ENCODE measurements at regions not wholly inside any gene's neighbourhood (a gene's known extent, or its start where the extent isn't known, plus 50 kb on each side); places are given as distances from the start of the nearest gene placed in this dataset.
A peak's percentile ranks its signal among the peaks of the same experiment; 100 is the strongest.

DNA sequence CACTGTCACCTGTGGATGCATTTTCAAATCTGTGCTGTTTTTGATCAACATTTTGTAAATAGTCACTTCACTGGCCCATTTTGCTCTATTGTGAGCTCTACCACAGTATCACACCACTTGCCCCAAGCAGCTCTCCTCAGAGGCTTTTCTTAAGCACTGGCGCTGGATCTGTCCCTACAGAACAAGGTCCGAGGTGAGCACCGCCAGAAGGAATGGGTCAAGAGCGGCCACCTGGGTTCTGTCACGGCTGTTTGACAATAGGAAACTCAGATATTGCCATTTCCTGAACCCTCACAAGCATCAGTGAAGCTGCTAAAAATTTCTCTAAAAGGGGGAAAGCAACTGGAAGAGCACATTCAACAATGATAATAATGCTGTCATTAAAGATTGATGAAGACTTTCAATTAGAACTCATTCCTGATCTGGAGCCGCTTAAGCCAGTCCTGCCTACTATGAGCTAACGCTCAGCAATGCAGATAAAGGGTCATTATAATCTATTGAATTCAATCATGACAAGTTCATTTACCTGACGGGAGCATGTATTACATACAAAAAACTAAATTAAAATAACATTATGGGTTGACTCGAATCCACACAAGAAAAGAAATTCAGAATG is 514.0 kb downstream of the GALR1 start:
- no peak for DNase-seq

DNA sequence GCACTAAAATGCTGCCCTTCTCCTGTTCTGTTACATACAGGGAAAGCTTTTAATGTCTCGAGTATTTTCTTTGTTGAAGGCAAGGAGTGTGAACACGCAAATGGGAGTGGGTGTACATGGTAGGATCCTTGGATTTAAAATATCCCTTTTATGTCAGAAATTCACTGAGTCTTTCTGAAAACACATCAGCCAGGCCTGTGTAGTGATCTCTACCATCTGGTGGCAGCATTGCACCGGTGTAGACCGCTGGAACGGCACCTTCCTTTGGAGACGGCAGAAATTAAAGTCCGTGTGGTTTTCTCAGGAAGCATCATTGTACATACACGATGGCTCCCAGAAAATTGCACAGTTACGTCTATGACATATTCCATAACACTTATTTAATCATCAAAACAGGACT is 515.8 kb downstream of the GALR1 start:
- DNase-seq: peak; percentile 75 to 82

DNA sequence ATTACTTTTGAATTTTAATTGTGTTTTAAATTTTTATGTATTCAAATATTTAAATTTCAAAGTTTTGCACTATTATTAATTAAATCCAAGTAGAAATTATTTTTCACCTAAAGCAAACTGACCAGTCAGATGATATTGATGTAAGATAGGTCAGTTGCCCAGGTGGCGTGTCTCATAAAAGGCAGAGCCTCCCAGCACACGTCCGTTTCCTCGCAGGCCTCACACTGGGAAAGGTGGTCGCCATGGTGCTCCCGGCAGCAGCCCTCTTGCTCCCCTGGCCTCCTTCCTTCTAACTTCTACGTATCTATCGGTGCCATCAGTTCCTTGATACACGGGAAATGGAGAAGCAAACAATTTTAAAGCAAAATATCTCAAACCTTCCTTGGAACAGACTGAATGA is 516.8 kb downstream of the GALR1 start:
- DNase-seq: no peak

DNA sequence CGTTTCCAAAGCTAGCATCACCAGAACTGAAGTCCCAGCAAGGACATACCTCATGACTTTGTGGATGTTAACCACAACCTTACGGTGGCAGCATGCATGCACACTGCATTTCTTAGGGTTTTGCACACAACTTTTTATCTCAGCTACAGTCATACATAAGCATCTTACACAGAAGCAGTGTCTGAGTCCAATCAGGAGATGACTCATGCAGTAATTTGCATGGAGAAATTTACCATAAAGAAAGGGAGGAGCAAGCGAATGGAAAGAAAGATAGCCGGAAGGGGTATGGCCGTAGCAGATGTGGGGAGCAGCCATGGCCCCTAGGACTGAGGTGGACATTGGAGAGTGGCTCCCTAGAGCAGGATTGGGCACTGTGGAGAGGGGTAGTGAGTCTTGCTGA is 522.5 kb downstream of the GALR1 start:
- DNase-seq: no peak

DNA sequence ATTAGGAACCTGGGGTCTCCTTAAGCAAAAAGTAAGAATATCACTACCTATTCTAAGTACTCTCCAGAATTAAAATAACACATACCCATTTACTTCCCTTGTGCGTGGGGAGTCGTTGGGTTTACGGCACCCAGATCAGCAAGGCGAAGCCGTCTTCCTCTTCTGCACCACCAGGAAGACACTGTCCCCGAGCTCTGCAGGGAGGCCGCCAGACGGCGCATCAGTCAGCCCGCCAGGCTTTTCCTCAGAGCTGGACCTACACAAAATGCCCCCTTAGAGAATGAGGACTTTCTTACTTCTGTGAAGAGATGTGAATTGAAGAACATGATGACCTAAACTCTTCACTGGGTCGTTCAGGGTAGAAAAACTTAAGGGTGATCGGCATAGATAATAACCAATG is 526.5 kb downstream of the GALR1 start:
- DNase-seq: no peak

DNA sequence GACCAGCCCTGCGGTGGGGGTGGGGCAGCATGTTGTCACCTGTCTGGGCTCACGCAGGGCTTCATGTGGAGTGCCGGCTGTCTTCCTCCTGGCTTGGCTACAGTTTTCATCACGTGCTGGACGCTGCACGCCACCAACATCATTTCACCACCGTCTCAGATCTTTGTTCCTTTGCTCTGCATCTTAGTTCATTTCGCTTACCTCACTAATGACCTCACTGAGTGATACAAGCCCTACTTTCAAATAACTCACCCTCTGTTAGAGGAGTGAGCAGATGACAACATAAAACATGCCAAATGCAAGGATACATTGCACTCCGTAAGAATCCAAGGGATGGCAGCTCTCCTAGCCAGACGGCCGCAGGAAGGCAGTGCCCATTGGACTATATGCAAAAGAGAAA is 527.5 kb downstream of the GALR1 start:
- DNase-seq: no peak

GRCh38 chr18:77784759-77785379 is 535.2 kb downstream of the GALR1 start:
- DNase-seq: peak; percentile 29 to 57

- DNase-seq: no peak
Observed at GRCh38 chr18:77785415-77785975, 535.8 kb downstream of the GALR1 start.

- DNase-seq: no peak
Observed at GRCh38 chr18:77803024-77803423, 553.4 kb downstream of the GALR1 start.

- DNase-seq: no peak
Observed at GRCh38 chr18:77804382-77804781, 554.7 kb downstream of the GALR1 start.

DNA sequence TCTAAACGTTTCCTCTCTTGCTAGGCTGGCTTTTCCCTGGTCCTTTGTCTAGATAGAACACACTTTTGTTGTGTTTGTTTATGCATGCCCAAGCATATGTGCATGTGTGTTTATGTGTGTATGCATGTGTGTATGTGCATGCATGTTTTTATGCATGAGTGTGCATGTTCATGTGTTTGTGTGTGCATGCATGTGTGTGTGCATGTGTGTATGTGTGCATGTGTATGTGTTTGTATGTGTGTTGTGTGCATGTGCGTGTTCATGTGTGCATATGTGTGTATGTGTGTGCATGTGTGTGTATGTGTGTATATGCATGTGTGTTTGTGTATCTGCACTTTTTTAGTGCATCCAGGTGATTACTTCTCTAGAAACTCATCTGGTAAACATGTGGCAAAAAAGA is 558.0 kb downstream of the GALR1 start:
- no peak for DNase-seq

DNA sequence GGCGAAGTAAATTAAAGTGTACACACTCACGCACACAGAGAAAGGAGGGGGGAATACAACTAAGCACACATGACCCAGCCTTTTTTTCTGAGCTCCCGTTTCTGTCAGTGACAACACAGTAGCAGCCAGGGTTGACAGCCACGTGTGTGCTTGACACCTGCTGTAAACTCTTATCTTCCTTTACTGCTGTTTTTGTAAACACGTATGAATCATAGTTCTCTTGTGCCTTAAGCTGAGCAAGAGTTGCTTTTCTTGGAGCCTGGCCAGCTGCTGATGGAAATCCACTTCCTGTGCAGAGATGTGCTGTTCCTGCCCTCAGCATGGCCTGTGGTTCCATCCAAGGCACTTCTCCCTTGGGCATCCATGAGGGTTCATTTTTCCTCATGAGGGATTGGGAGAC is 561.9 kb downstream of the GALR1 start:
- peak; percentile 51 to 88 for DNase-seq

DNA sequence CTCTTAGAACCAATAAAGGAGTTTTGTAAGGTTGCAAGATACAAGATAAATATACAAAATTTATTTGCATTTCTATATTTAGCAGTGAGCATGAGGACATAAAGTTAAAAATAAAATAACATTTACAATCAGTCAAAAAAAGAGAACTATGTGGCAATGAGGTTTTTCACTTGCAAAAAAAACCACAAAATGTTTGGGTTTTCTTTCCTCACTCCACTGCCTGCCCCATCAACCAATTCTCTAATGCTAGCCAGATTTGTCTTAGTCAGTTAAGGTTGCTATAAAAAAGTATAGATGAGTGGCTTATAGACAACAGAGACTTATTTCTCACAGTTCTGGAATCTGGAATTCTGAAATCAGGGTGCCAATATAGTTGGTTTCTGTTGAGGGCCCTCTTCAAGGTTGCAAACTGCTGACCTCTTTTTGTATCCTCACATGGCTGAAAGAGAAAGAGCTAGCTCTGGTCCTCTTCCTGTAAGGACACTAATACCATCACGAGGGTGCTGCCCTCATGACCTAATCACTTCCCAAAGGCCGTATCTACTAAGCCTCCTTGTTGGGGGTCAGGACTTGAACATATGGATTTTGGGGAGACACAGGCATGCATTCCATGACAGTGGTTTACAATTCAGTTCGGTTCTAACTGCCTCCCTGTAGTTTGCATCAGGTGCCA is 566.2 kb downstream of the GALR1 start:
- DNase-seq: no peak

GRCh38 chr18:77818328-77818727 is 568.7 kb downstream of the GALR1 start:
- DNase-seq: no peak

GRCh38 chr18:77820472-77820871 is 570.8 kb downstream of the GALR1 start:
- DNase-seq: no peak

DNA sequence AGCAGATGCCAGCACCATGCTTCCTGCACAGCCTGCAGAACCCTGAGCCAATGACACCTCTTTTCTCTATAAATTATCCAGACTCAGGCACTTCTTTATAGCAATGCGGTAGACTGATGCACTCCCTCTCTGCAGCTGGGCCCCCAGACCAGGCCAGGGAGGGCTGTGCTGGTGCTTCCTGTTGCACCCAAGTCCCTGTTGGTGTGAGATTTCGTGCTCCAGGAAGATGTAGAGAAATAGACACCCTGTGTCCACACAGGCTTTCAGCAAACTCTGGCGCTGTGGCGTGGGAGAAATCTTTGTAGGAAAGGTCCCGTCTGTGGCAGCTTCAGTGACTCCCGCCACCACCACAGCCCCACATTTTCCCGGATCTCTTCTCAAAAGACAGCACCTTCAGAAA is 572.2 kb downstream of the GALR1 start:
- DNase-seq: no peak

- DNase-seq: no peak
Observed at GRCh38 chr18:77822632-77823031, 573.0 kb downstream of the GALR1 start.

GRCh38 chr18:77833807-77834206 is 584.2 kb downstream of the GALR1 start:
- DNase-seq: no peak

- DNase-seq: no peak
Observed at GRCh38 chr18:77851802-77852201, 602.2 kb downstream of the GALR1 start.

DNA sequence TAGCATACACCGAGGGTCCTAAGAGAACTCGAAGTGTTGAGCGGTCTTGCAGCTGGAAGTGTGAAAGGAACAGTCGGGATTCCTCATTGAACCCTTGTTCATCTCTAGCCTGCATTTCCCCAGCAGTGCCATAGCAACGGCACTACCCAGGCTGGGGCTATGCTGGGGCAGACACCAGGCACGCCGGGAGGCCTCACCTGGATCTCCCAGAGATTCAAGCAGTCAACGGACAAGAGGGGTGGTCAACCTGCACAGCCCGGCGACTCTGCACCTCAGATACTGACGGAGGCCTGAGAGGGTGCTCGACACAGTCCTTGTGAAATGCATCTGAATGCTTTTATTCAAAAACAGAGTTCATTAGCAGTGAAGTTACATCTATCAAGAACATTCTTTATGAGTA is 604.2 kb downstream of the GALR1 start:
- no peak for DNase-seq

GRCh38 chr18:77857678-77858655 is 608.3 kb downstream of the GALR1 start:
- peak; percentile 74 to 88 for DNase-seq

- no peak for DNase-seq
Observed at GRCh38 chr18:77859634-77860033, 610.0 kb downstream of the GALR1 start.
